WI38 (cell line): ENCODE measurements at regions not wholly inside any gene's neighbourhood (a gene's known extent, or its start where the extent isn't known, plus 50 kb on each side); places are given as distances from the start of the nearest gene placed in this dataset.

Source experiments
- H3K4me3 ChIP-seq: 2 replicates; pipeline ENCODE4 v1.5.1; 2011; ENCODE audit warnings: low read depth, mild to moderate bottlenecking, control low read depth, low read length
- TF ChIP-seq, protein P1 (sequence below): IDR thresholded peaks from 2 replicates; pipeline ENCODE4 v1.5.1; 2012; ENCODE audit warnings: low read depth, mild to moderate bottlenecking, control low read depth, low read length

DNA sequence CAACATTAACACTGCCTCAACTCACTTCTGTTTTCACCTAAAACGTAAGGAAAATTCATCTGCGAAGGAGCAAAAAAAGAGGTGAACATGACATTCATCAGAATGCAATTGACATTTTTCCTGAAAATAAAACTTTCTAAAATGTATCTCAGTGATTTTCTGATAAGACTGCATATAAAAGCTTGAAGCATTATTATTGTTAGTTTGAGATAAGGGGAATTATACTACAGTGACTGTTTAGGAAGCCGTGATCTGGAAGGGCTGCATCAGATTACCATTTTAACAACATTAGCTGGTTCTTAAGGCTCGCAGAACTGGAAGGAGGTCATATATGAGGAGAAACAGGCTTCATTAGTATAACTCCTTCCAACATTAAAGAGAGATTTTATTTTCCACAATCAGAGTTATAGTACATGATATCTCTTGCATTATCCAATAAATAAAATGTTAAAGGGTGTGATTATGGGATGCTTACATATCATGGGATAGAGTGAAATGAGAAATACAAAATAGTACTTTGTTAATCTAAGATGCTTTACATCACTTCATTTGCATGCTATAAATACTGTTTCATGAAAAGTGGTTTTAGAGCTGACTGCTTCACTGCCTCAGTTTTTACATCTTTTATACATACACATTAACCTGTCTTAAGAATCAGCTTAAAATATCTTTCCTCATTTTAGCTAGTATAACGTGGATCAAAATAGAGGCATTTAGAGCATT, 1820.1 kb upstream of the TENM3 start:
- TF ChIP-seq, protein P1, sequence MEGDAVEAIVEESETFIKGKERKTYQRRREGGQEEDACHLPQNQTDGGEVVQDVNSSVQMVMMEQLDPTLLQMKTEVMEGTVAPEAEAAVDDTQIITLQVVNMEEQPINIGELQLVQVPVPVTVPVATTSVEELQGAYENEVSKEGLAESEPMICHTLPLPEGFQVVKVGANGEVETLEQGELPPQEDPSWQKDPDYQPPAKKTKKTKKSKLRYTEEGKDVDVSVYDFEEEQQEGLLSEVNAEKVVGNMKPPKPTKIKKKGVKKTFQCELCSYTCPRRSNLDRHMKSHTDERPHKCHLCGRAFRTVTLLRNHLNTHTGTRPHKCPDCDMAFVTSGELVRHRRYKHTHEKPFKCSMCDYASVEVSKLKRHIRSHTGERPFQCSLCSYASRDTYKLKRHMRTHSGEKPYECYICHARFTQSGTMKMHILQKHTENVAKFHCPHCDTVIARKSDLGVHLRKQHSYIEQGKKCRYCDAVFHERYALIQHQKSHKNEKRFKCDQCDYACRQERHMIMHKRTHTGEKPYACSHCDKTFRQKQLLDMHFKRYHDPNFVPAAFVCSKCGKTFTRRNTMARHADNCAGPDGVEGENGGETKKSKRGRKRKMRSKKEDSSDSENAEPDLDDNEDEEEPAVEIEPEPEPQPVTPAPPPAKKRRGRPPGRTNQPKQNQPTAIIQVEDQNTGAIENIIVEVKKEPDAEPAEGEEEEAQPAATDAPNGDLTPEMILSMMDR = no peak
- H3K4me3 ChIP-seq = no peak overlapping the region

DNA sequence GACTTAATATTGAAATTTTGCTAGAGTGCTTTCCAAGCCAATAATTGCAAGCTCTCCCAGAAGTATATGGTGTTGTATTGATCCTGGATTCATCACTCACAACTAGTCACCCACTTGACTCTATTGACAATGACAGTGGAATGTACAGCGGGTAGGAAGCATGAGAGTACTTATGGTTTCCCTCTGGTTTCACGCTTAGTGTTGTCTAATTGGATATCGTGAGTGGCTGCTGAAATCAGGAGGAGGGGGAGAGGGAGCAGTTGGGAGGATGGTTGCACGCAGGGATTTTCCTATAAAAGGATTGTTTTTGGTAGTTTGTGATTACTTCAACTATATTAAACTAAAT, 1819.5 kb upstream of the TENM3 start:
- TF ChIP-seq, protein P1 = no peak
- H3K4me3 ChIP-seq = no peak overlapping the region

DNA sequence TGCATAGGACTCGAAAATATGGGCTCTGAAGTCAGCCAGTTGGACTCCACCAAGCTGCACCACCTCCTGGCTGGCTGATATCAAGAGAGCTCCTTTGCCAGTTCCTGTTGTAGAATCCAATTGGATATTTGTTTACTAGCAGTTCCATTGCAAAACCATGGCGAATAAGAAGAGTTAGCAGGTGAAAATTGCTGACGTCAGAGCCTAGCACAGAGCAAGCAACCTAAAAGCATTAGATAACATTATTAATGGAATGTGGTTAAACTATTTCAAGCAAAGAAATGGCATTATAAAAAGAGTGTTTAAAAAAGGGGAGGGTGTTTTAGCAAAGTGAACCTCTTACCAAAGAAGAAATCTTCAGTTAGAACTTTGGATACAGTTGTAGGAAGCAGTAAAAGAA, 1816.3 kb upstream of the TENM3 start:
- no peak overlapping the region for H3K4me3 ChIP-seq

DNA sequence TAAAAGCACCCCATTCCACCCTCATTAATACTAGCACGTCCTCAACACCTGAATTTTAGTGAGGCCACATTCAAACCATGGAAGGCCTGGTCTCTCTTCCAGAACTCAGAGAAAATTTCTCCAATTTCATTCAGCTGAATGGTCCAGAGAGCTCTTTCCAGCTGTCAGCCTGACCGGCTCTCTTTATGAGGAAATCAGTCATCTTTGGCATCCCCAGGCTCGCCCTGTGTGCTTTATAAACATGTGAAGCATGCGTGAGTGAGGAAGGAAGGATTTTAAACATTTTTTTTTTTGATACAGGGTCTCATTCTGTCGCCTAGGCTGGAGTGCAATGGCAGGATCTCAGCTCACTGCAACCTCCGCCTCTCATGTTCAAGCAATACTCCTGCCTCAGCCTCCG, 1812.9 kb upstream of the TENM3 start:
- no peak overlapping the region for H3K4me3 ChIP-seq
- TF ChIP-seq, protein P1 = no peak

More for the DNA sequence above, 1816.3 kb upstream of the TENM3 start:
- TF ChIP-seq, protein P1 = no peak

DNA sequence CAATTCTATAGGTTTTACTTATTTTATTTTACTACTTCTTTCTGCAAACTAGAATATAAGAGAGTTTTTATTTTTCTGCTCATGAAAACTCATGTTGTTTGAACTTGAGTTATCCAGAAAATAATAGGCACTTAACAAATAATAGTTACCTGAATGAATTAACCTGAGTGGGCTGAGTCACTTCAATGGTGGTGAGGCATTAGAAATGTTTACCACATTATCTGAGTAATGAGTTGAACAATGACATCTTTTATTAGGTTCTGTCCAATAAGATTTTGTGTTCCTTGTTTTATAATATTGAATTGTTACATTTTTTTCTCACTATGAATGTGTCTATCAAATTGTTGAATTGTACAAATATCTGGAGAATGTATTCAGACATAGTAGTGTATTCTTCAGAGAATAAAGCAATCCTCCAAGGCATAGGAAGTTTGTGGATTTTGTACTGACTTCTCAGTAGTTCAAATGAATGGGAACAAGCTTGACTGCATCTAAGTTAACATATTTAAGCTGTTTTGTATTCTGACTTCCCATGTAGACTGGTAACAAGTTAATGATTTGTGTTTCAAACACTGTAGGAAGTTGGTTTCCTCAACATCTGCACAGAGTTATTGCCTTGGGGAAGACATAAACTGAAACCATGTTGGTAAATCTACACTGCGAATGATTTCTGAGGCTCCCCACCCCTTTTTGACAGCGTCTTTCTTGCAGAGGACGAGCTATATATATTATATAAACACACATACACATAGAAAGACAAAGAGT, 1808.9 kb upstream of the TENM3 start:
- TF ChIP-seq, protein P1 = no peak
- H3K4me3 ChIP-seq = no peak overlapping the region

DNA sequence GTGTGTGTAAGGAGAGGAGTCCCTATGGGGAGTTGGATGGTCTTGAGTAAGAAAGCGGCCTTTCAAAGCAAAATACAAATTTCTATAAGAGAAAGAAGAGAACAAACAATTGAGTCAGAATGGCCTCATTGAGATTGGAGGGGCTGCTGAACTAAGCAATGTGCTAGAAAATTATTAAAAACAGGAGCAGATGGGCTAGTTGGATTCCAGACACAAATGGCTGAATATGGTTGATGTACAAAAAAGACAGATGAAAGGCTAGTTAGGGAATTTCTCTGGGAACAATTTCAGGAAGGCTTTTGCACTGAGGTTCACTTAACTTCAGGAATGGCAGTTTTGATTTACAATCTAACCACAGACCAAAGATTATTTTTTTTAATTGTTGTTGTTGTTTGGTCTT, 1806.8 kb upstream of the TENM3 start:
- TF ChIP-seq, protein P1 = no peak
- H3K4me3 ChIP-seq = no peak overlapping the region

DNA sequence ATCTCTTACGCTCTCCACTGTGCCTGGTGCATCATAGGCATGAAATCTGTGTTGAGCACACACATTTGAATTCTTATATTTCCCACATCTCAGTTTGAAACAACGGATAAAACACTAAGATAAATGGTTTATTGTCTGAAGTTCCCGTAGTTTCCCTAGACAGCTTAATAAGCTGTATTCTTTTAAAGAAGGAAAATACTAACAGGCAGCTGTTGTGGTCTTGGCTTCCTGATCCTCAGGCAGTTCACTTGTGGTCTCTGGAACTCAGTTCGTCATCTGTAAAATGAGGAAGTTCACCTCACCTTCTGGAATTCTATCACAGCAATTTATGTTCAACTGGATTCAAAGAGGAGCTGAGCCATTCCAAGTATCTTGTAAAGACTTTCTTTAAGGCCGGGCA, 1805.6 kb upstream of the TENM3 start:
- no peak overlapping the region for H3K4me3 ChIP-seq
- TF ChIP-seq, protein P1 = no peak
